ENCODE measurements at regions not wholly inside any gene's neighbourhood (a gene's known extent, or its start where the extent isn't known, plus 50 kb on each side); places are given as distances from the start of the nearest gene placed in this dataset.

DNA sequence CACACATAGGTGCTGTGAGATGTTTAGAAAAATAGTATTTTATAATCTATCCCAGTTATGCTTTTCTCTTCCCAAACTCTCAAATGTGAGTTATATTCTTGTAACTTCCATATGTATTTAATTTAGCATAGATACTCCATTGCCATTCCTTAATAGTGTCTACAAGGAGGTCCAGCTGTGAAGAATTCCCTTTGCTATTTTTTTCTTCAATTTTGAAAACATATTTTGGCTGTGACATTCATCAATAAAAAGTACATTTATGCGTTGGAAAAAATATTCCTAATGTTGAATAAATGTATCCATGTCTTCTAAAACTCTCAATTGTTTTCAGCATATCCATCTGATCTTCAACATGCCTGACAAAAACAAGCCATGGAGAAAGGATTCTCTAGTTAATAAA, 1402.0 kb upstream of the SEL1L start:
- Histone ChIP-seq H3K9me3 (ENCODE audit: control insufficient read depth in 1 of 2, insufficient read depth in 1 of 2, low read length in 2 of 2) (no peaks in the 10 kb centered on the region), H3K27me3 (ENCODE audit: control insufficient read depth in 1 of 2, insufficient read depth in 2 of 2, low read length in 2 of 2) (no peaks in the 10 kb centered on the region), H3K36me3 (ENCODE audit: insufficient read depth, low read length) (no peaks in the 10 kb centered on the region), H3K4me1 (ENCODE audit: insufficient read depth, low read length) (no peaks in the 10 kb centered on the region), H3K4me3 (ENCODE audit: low read length) (no peak overlapping the region), H3K27ac (ENCODE audit: low read depth in 1 of 2, low read length in 2 of 2) (no peak overlapping the region)
- Mint-ChIP-seq H3K27ac (no peak overlapping the region), H3K4me3 (no peak overlapping the region), H3K27me3 (no peaks in the 10 kb centered on the region), H3K4me1 (ENCODE audit: low read depth) (no peaks in the 10 kb centered on the region), H3K9me3 (peaks cover 13% of the 10 kb centered on the region), H3K36me3 (ENCODE audit: low read depth) (no peaks in the 10 kb centered on the region)
- DNase-seq (no peak), ATAC-seq (ENCODE audit: poor library complexity) (no peak)
- ChIA-PET CTCF (no interaction called here), POLR2A (no interaction called here)
- TF ChIP-seq, protein P1, sequence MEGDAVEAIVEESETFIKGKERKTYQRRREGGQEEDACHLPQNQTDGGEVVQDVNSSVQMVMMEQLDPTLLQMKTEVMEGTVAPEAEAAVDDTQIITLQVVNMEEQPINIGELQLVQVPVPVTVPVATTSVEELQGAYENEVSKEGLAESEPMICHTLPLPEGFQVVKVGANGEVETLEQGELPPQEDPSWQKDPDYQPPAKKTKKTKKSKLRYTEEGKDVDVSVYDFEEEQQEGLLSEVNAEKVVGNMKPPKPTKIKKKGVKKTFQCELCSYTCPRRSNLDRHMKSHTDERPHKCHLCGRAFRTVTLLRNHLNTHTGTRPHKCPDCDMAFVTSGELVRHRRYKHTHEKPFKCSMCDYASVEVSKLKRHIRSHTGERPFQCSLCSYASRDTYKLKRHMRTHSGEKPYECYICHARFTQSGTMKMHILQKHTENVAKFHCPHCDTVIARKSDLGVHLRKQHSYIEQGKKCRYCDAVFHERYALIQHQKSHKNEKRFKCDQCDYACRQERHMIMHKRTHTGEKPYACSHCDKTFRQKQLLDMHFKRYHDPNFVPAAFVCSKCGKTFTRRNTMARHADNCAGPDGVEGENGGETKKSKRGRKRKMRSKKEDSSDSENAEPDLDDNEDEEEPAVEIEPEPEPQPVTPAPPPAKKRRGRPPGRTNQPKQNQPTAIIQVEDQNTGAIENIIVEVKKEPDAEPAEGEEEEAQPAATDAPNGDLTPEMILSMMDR (IDR thresholded peaks at IDR 0.05), result no peak
- intact Hi-C loops (cut with DNase I, micrococcal nuclease), result no loop called here

DNA sequence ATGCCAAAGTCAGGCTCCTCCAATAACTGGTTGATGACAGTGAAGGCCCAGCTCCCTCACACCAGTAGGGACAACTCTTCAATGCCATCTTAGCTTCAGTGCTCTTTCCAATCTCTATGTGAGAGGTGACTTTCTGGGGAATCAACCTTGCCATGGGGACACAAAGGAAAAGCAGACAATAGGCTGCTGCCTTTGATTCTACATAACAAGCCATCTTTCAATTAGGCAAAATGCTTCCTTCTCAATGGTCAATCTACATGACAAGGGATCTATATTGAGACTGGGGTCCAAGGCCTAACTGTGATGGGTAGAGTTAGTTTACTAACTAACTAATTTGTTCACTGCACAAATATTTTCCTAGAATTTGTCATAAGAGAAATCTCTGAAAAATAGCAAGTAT, 1417.5 kb upstream of the SEL1L start:
- H3K9me3 ChIP-seq (ENCODE audit: control insufficient read depth in 1 of 2, insufficient read depth in 1 of 2, low read length in 2 of 2), result no peaks in the 10 kb centered on the region
- no peak for DNase-seq
- no peak overlapping the region for H3K27ac Mint-ChIP-seq
- no peaks in the 10 kb centered on the region for H3K36me3 Mint-ChIP-seq (ENCODE audit: low read depth)
- no peaks in the 10 kb centered on the region for H3K4me1 Mint-ChIP-seq (ENCODE audit: low read depth)
- CTCF ChIA-PET, result interaction anchor here (0.5 kb wide), 1 partner anchor 11 kb away, joined by 3 read pairs; no protein-coding TSS in a partner anchor
- H3K4me3 Mint-ChIP-seq, result no peak overlapping the region
- POLR2A ChIA-PET, result no interaction called here
- intact Hi-C loops (cut with DNase I, micrococcal nuclease), result no loop called here
- ATAC-seq (ENCODE audit: poor library complexity), result no peak
- no peaks in the 10 kb centered on the region for H3K27me3 ChIP-seq (ENCODE audit: control insufficient read depth in 1 of 2, insufficient read depth in 2 of 2, low read length in 2 of 2)
- no peak overlapping the region for H3K27ac ChIP-seq (ENCODE audit: low read depth in 1 of 2, low read length in 2 of 2)
- H3K27me3 Mint-ChIP-seq, result no peaks in the 10 kb centered on the region
- H3K36me3 ChIP-seq (ENCODE audit: insufficient read depth, low read length), result no peaks in the 10 kb centered on the region
- TF ChIP-seq, protein P1 (IDR thresholded peaks at IDR 0.05), result no peak
- H3K4me1 ChIP-seq (ENCODE audit: insufficient read depth, low read length), result no peaks in the 10 kb centered on the region
- peaks cover 13% of the 10 kb centered on the region for H3K9me3 Mint-ChIP-seq
- no peak overlapping the region for H3K4me3 ChIP-seq (ENCODE audit: low read length)

DNA sequence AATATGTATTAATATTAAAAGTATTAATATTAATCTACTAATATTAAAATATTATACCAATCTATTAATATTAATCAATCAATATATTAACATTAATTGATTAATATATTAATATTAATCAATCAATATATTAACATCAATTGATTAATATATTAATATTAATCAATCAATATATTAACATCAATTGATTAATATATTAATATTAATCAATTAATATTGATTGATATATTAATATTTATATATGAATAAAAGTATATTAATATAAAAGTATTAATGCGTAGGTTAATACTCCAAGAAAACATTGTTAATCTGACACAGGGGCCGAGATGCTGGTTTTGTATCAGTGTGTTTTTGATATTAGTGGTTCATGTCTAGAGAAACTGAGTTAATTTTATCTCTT, 1430.1 kb upstream of the SEL1L start:
- TF ChIP-seq, protein P1 (IDR thresholded peaks at IDR 0.05), result no peak
- ATAC-seq (ENCODE audit: poor library complexity), result no peak
- H3K4me3 Mint-ChIP-seq, result no peak overlapping the region
- H3K36me3 ChIP-seq (ENCODE audit: insufficient read depth, low read length), result no peaks in the 10 kb centered on the region
- intact Hi-C loops (cut with DNase I, micrococcal nuclease), result no loop called here
- H3K27me3 ChIP-seq (ENCODE audit: control insufficient read depth in 1 of 2, insufficient read depth in 2 of 2, low read length in 2 of 2), result no peaks in the 10 kb centered on the region
- H3K9me3 Mint-ChIP-seq, result peaks cover 16% of the 10 kb centered on the region
- H3K27ac Mint-ChIP-seq, result no peak overlapping the region
- DNase-seq, result no peak
- no peaks in the 10 kb centered on the region for H3K36me3 Mint-ChIP-seq (ENCODE audit: low read depth)
- H3K4me1 Mint-ChIP-seq (ENCODE audit: low read depth), result no peaks in the 10 kb centered on the region
- CTCF ChIA-PET, result no interaction called here
- H3K4me1 ChIP-seq (ENCODE audit: insufficient read depth, low read length), result no peaks in the 10 kb centered on the region
- H3K27ac ChIP-seq (ENCODE audit: low read depth in 1 of 2, low read length in 2 of 2), result no peak overlapping the region
- no peaks in the 10 kb centered on the region for H3K27me3 Mint-ChIP-seq
- POLR2A ChIA-PET, result no interaction called here
- no peaks in the 10 kb centered on the region for H3K9me3 ChIP-seq (ENCODE audit: control insufficient read depth in 1 of 2, insufficient read depth in 1 of 2, low read length in 2 of 2)
- no peak overlapping the region for H3K4me3 ChIP-seq (ENCODE audit: low read length)

Data from CD4-positive, alpha-beta T cell (primary cell).